GM21360 (cell line): ENCODE measurements at regions not wholly inside any gene's neighbourhood (a gene's known extent, or its start where the extent isn't known, plus 50 kb on each side); places are given as distances from the start of the nearest gene placed in this dataset.
"Not testable (repeated sequence)": the region's sequence is repeated elsewhere in the genome, so short reads cannot be mapped to it uniquely, and the experiment has no call there.

Experiments used
- ATAC-seq: cut with Tn5 transposase; IDR thresholded peaks from one replicate; pipeline ENCODE4 v1.9.1; 2021; ENCODE audit warnings: mild to moderate bottlenecking, moderate library complexity; ENCODE audit not compliant: unreplicated experiment

GRCh38 chr7:39758234-39758970, 135.0 kb downstream of the RALA start:
- no peak for ATAC-seq

- no peak for ATAC-seq
Measured at GRCh38 chr7:39761449-39761848, 138.1 kb downstream of the RALA start.

- not testable (repeated sequence) for ATAC-seq
Measured at GRCh38 chr7:39762466-39762865, 139.1 kb downstream of the RALA start.

DNA sequence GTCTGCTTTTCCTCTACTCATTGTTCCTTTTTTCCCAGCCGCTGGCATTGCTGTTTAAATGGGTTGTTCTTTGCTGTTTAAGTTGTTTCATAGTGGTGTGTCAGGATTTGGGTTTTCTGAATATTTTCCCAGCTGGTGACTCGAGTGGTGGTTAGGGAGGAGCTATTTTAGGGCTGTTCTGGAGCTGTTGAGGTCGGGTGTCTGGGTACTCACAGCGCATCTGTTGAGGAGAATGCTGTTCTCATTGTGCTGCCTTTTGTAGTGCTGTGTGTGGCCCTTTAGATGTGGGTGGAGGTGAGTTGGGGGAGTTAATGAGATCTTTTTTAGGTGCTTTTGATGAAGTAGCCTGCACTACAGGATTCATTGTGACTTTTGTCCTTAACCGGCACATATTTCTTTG, 139.5 kb downstream of the RALA start:
- not testable (repeated sequence) for ATAC-seq

DNA sequence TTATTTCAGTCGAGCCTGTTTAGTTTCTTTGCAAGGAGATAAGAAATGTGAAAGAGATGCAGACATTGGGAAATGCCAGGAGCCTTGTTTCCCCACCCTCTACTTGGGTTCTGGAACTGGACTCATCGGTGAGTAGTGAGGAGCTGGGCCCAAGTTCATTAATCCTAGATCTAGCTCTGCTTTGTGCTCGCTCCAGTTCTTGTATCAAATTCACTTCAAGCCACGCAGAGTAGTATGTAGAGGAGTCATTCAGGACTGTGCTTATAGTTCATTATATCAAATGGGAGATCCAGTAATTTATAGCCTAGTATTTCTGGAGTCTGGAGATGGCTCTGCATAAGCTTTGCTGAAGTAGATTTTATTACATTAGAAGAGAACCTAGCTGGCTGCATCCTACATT, 142.5 kb downstream of the RALA start:
- not testable (repeated sequence) for ATAC-seq

GRCh38 chr7:39768439-39768838, 145.1 kb downstream of the RALA start:
- ATAC-seq = not testable (repeated sequence)

DNA sequence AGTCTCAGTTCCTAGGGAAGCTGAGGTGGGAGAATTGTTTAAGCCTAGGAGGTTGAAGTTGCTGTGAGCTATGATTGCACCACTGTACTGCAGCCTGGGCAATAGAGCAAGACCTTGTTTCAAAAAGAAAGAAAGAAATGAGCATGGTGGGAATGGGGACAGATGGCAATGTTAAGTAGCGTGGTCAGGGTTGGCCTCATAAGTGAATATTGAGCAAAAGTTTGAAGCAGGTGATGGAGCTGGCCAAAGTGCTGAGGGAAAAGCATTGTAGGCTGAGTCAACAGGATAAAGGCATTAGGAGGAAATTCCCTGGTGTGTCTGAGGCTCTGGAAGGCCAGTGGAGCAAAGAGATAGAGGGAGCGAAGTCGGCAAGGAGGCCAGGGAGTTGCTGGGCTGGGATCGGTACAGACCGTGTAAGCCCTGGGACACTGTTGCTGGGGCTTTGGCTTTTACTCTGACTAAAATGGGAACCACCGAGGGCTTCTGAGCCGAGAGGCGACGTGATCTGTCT, 151.0 kb downstream of the RALA start:
- ATAC-seq = not testable (repeated sequence)

DNA sequence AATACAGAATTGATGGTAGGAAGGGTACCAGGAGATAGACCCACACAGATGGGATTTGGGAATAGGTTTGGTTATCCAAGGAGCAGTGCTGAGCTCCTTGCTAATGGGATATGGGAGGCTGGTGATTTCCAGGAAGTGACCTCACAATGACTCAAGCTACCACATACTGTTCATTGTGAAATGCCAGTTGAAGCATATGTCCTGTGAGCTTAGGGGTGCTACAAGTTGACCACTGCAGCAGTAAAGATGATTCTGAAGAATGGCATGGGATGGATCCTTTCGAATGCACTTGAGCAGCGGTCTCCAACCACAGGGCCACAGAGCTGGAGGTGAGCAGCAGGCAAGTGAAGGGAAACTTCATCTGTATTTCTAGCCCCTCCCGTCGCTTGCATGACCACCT, 158.2 kb downstream of the RALA start:
- ATAC-seq = not testable (repeated sequence)

GRCh38 chr7:39786440-39786839, 163.1 kb downstream of the RALA start:
- not testable (repeated sequence) for ATAC-seq

DNA sequence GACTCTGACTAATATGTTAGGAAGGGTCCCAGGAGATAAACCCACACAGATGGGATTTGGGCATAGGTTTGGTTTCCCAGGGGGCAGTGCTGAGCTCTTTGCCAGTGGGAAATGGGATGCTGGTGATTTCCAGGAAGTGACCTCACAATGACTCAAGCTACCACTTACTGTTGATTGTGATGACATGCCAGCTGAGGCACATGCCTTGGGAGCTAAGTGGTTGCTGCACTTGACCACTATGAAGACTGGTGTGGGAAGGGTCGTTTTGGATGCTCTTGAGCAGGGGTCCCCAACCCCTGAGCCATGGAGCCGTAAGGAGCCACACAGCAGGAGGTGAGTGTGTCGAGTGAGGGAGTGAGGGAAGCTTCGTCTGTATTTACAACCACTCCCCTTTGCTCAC, 159.0 kb upstream of the CDK13 start:
- not testable (repeated sequence) for ATAC-seq

DNA sequence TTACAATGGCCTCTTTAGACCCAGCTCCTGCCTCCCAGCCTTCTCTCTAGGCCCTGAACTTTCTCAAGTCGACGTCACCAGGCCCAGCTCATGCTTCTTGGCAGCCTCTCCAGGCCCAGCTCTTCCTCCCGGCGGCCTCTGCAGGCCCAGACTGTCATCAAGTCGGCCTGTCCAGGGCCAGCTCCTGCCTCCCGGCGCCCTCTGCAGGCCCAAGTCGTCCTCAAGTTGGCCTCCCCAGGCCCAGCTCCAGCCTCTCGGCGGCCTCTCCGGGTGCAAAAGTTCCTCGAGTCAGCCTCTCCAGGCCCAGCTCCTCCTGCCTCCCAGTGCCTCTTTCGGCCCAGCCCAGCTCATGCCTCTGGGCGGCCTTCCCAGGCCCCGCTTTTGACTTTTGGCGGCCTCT, 158.1 kb upstream of the CDK13 start:
- not testable (repeated sequence) for ATAC-seq

GRCh38 chr7:39793026-39793425, 157.0 kb upstream of the CDK13 start:
- ATAC-seq = not testable (repeated sequence)

GRCh38 chr7:39793851-39794250, 156.2 kb upstream of the CDK13 start:
- not testable (repeated sequence) for ATAC-seq

DNA sequence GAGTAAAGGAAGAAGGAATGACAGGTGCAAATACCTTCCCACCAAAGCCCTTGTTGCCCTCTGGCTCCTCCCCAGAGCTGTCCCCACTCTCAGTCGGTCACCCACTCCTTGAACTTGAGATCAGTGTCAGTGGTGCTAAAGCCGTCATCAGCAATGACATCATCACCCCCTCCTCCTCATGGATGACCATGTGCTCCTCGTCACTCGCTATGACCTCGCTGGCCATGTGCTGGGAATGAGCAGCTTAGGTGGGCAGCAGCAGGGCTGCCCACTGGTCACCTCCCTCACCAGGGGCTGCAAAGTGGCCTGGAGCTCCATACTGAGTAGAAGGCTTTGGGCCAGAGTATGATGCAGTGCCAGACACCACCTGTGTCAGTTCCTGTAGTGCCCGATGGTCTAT, 153.1 kb upstream of the CDK13 start:
- ATAC-seq = not testable (repeated sequence)

- not testable (repeated sequence) for ATAC-seq
Measured at GRCh38 chr7:39798077-39798476, 152.0 kb upstream of the CDK13 start.

DNA sequence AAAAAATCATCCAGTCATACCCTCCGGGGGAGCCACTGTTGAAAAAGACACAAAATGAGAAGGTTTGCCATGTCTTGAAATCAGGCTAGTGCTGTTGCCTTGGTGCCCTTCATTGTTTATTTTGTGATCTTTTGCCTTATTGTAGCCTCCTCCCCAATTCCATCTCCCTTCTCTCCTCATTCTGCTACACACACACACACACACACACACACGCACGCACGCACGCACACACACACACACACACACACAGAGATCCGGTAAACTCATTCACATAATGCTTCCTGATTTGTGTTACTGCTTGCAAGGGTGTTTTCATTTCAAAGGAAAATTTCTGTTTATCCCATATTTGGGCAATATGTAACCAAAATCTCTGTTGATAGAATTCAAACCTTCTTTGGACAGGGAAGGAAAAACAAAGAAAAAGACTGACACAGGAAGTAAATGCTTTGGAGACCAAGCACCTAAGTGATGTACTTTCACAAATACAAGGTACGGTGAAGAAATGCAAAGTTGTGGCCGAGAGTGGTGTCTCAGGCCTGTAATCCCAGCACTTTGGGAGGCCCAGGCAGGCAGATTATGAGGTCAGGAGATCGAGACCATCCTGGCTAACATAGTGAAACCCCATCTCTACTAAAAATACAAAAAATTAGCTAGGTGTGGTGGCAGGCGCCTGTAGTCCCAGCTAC, 141.1 kb upstream of the CDK13 start:
- no peak for ATAC-seq

DNA sequence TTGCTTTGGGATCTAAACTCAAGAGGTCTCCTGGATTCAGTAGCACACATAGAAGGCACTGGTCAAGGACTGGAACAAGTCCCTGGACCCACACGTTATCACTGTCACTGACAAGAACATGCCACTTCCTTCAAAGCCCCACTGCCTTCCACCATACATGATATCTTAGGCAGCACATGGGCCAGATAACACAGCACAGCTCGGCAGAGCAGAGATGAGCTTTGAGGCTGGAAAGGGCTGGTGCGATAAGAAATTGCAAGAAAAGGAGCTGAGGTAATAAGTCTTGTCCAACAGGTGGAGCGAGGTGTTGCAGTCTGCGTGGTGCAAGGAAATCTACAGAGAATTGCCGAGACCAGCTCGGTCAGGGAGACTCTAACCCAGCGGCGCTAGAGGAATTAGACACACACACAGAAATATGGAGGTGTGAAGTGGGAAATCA, 139.8 kb upstream of the CDK13 start:
- ATAC-seq = no peak

DNA sequence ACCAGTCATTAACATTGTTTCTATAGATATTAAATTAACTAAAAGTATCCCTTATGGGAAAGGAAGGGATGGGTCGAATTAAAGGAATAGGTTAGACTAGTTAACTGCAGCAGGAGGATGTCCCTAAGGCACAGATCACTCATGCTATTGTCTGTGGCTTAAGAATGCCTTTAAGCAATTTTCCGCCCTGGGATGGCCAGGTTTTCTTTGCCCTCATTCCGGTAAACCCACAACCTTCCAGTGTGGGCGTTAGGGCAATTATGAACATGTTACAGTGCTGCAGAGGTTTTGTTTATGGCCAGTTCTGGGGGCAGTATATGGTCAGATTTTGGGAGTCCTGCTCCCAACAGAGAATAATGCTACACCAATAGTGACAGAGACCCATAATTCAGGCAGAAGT, 139.3 kb upstream of the CDK13 start:
- no peak for ATAC-seq

GRCh38 chr7:39811161-39811614, 138.9 kb upstream of the CDK13 start:
- no peak for ATAC-seq

GRCh38 chr7:39816462-39817060, 133.5 kb upstream of the CDK13 start:
- ATAC-seq = no peak

DNA sequence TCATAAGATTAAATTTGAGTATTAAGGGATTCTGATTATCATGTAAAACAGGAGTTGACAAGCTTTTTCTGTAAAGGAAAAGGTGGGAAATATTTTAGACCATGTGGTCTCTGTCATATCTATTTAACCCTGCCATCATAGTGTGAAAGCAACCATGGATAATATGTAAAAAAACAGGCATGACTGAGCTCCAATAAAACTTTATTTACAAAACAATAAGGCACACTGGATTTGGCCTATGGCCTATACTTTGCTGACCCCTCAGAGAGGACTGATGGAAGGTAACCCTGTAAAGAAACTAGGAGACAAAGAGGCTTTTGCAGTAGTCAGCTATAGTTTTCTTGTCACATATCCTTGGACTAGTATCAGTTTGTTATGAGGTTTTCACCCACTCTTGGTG, 130.5 kb upstream of the CDK13 start:
- no peak for ATAC-seq
